ENCODE measurements at regions not wholly inside any gene's neighbourhood (a gene's known extent, or its start where the extent isn't known, plus 50 kb on each side); places are given as distances from the start of the nearest gene placed in this dataset.

- TF ChIP-seq SMC3 (IDR thresholded peaks at IDR 0.05; ENCODE audit: borderline replicate concordance, low read length) (no peak), HDGF (IDR thresholded peaks at IDR 0.05) (no peak), ATF3 (IDR thresholded peaks at IDR 0.05; ENCODE audit: borderline replicate concordance, extremely low read depth, low read depth, low read length) (no peak), RCOR1 (conservative IDR thresholded peaks at IDR 0.05; ENCODE audit: low read depth, low read length) (no peak), RELB (IDR thresholded peaks at IDR 0.05; ENCODE audit: low read depth) (no peak), LARP7 (IDR thresholded peaks at IDR 0.05) (no peak), ATF2 (IDR thresholded peaks at IDR 0.05; ENCODE audit: low read length) (no peak), RUNX3 (IDR thresholded peaks at IDR 0.05; ENCODE audit: low read length) (no peak), SIN3A (IDR thresholded peaks at IDR 0.05; ENCODE audit: low read depth, low read length) (no peak), CBX5 (IDR thresholded peaks at IDR 0.05; ENCODE audit: low read depth) (no peak), ZBTB40 (IDR thresholded peaks at IDR 0.05; ENCODE audit: borderline replicate concordance) (no peak)
Measured at GRCh38 chr1:5151511-5151910, 497.1 kb downstream of the AJAP1 start (continued).
